ENCODE measurements at regions not wholly inside any gene's neighbourhood (a gene's known extent, or its start where the extent isn't known, plus 50 kb on each side); places are given as distances from the start of the nearest gene placed in this dataset.

GRCh38 chr2:84323890-84324289 is 135.2 kb downstream of the SUCLG1 start:
- TF ChIP-seq CTCF (conservative IDR thresholded peaks at IDR 0.05; ENCODE audit: low read depth, low read length) (no peak), EZH2 (IDR thresholded peaks at IDR 0.05; ENCODE audit: low read length, unreplicated experiment) (no peak)
